ENCODE measurements at regions not wholly inside any gene's neighbourhood (a gene's known extent, or its start where the extent isn't known, plus 50 kb on each side); places are given as distances from the start of the nearest gene placed in this dataset.

DNA sequence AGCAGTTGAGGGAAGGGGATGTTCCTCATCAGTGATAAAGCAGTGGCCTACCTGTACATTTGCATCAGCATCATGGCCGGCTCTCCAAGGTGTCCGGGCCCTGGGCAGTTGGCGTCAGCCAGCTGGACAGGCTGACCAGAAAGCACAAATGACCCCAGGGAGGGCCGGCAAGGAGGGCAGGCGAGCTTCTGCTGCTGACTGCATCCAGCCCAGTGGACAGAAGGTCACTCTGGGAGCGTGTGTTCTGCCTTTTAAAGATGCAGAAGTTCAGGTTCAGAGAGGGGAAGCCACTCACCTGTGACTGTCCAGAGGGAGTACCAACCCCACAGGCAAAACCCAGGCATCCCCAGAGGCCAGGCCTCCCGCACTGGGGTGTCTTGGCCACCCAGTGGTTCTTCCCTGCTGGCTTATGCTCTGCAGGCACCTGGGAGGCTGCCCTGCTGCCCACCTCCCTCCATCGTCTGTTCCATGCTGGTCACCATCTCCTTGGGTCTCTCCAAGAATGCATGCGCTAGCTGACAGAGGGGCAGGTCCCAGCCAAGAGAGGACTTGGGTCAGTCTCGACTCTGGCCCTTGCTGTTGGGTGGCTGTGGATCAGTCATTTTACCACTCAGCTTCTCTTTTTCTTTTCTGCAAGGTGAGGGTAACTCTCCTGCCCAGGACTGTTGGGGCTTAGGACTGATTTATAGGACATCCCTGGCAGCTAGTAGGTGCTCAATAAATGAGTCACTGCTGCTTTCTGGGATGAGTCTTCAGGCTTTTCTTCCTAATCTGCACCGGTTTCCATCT, 89.9 kb downstream of the INHBB start:
- no peak for FAIRE-seq
- TF ChIP-seq, protein P1, sequence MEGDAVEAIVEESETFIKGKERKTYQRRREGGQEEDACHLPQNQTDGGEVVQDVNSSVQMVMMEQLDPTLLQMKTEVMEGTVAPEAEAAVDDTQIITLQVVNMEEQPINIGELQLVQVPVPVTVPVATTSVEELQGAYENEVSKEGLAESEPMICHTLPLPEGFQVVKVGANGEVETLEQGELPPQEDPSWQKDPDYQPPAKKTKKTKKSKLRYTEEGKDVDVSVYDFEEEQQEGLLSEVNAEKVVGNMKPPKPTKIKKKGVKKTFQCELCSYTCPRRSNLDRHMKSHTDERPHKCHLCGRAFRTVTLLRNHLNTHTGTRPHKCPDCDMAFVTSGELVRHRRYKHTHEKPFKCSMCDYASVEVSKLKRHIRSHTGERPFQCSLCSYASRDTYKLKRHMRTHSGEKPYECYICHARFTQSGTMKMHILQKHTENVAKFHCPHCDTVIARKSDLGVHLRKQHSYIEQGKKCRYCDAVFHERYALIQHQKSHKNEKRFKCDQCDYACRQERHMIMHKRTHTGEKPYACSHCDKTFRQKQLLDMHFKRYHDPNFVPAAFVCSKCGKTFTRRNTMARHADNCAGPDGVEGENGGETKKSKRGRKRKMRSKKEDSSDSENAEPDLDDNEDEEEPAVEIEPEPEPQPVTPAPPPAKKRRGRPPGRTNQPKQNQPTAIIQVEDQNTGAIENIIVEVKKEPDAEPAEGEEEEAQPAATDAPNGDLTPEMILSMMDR (IDR thresholded peaks at IDR 0.05; ENCODE audit: insufficient read depth, missing control alignments): no peak
- DNase-seq (ENCODE audit: insufficient read length, low spot score): no peak

DNA sequence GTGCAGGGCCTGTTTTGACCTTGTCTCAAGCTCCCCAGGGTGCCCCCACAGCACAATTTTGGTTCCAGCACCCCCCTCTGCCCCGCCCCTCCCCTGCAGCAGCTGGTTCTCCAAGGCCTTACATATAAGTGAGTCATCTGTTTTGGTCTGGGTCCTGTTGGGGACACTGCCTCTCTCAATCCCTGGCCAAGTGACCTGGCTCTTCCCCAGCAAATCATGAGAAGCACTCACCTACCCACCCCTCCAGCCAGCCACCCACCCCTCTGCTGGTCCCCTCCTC, 90.5 kb downstream of the INHBB start:
- DNase-seq (ENCODE audit: insufficient read length, low spot score): no peak
- TF ChIP-seq, protein P1 (IDR thresholded peaks at IDR 0.05; ENCODE audit: insufficient read depth, missing control alignments): no peak
- FAIRE-seq: no peak

DNA sequence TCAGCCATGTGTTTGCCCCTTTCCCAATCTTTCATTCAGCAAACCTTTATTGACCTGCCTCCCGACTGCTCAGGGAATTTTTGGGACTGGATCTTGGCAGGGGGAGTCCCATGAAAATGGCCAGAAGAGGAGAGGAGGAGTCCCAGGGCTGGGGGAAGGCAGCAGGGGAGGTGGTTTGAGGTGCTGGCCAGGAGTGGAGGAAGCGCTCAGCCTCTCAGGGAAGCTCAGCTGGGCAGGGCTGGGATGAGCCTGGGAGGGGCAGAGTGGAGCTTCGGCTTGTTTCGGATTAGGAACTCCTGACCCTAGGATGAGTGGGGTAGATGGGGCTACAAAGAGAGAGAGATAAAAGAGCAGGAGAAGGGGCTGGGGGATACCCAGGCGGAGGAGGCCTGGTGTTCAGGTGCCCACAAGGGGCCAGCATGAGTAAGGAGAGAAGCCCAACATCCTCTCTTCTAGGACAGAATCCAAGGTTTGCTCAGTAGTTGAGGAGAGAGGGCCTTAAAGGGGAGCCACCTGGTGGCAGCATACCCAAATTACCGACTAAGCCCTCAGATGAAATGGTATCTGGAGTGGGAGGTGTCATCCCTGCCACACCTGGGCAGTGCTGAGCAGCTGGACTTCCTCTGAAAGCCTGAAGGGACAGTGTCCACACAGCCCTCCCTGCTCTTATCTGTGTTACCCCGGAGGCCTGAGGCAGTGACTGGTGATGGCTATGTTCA, 91.1 kb downstream of the INHBB start:
- FAIRE-seq (no peak), DNase-seq (ENCODE audit: insufficient read length, low spot score) (no peak)
- TF ChIP-seq, protein P1 (IDR thresholded peaks at IDR 0.05; ENCODE audit: insufficient read depth, missing control alignments): peak; percentile 49

DNA sequence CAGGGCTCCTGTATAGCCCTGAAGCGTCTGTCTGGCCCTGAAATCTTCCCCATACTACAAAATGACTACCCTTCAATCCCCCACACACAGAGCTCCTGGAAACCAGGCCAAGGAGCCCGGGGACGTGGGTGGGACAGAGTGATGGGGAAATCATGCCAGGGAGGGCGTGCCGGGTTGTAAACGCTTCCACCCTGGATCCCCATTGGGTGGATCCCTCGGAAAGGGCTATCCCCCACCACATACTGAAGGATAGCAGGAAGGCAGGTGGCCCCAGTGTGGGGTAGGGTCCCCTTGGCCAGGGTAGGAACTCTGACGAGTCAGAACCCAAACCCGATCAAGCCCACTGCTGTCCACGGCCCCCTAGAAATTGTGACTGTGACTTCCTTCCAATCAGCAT, 91.7 kb downstream of the INHBB start:
- TF ChIP-seq, protein P1 (IDR thresholded peaks at IDR 0.05; ENCODE audit: insufficient read depth, missing control alignments): no peak
- FAIRE-seq (no peak), DNase-seq (ENCODE audit: insufficient read length, low spot score) (no peak)

DNA sequence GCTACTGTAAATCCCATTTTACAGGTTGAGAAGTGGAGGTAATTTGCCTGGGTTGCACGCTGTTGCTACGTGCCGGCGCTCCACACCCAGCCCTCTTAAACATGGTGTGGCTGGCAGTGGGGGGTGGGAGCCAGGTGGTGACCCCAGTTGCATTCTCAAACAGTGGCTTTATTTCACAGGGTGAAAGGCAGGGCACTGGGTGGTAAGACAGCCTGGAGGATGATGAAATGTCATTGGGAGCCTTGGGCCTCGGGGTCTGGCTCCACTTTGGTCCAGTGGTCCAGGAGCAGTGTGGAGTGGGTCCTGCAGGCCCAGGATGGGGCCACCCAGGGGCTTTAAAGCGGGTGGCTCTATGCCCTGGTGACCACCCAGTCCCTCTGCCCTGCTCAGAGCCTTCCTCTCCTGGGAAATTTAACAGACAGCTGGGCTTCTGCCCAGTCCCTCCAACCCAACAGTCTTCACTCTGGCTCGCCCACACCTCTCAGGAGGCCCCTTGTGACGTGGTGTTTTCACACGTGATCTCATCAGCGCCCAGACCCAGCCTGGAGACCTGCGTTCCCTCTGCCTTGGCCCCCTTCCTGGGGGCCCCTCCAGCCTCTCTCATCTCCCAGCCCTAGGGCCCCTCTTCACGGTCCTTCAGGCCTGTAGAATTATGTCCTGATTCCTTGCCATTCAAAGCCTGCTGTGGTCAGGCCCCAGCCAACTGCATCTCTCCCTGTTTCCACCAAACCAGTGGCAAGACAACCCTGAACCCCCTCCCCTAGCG, 92.5 kb downstream of the INHBB start:
- DNase-seq (ENCODE audit: insufficient read length, low spot score) (no peak), FAIRE-seq (no peak)
- TF ChIP-seq, protein P1 (IDR thresholded peaks at IDR 0.05; ENCODE audit: insufficient read depth, missing control alignments): no peak

DNA sequence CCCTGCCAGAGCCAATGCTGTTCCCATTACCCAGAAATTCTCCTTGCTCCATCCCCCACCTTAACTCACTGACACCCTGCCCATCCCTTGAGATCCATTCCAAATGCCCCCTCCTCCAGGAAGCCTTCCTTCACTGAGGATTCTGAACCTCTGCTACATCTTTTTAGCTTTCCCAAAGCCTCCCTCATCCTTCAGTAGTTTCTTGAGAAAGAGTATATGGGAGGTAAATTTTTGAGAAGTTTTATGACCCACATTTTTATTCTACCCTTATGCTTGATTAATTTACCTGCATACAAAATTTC, 93.1 kb downstream of the INHBB start:
- FAIRE-seq (no peak), DNase-seq (ENCODE audit: insufficient read length, low spot score) (no peak)

More for the DNA sequence above, 93.1 kb downstream of the INHBB start:
- TF ChIP-seq, protein P1 (IDR thresholded peaks at IDR 0.05; ENCODE audit: insufficient read depth, missing control alignments): no peak
